HG02642 (cell line): ENCODE measurements at regions not wholly inside any gene's neighbourhood (a gene's known extent, or its start where the extent isn't known, plus 50 kb on each side); places are given as distances from the start of the nearest gene placed in this dataset.

ENCODE experiments used
- ATAC-seq: cut with Tn5 transposase; IDR thresholded peaks from one replicate; pipeline ENCODE4 v1.9.1; 2021; ENCODE audit warnings: mild to moderate bottlenecking; ENCODE audit not compliant: unreplicated experiment, poor library complexity

DNA sequence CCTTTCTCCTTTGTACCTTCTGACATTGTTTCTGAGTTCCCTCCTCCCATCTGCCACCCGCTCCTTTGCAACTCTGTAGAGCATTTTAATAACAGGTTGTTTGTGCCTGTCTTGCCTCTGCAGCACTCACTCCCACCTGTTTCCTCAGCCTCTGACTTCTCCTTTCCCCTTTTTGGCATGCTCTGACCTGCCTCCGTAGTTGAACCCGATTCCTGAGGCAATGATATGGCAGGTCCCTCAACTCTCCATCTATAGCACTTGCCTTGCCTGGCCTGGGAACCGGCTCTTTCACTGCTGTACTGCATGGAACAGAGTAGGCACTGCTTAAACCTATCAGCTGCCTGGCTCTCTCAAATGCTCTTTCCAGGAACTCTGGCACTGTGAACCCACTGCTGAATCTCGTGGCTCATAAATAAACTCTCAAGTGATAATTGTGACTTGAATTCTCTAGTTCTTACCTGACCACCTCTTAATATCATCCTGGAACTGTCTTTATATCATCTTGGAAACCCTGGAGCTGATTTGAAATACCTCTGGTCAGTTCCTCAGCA is 50.3 kb downstream of the UTRN start:
- peak; percentile 28 for ATAC-seq

DNA sequence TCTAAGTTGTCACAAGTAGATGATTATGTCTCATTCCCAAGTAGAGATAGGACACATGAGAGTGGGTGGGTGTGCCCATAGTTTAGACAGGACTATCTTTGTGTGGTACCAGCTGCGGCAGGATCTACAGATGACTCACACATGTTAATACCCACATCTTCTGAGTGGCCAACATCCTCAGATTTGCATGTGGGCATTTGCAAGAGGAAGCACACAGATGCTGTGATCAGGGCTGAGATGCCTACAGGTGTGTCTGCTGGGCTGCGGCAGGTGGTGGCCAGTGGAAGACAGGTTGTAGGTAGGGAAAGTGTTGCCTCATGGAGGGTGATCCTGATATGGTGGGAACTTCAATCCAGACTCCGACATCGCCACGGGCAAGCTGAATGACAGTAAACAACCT is 50.8 kb downstream of the UTRN start:
- peak; percentile 72 for ATAC-seq

DNA sequence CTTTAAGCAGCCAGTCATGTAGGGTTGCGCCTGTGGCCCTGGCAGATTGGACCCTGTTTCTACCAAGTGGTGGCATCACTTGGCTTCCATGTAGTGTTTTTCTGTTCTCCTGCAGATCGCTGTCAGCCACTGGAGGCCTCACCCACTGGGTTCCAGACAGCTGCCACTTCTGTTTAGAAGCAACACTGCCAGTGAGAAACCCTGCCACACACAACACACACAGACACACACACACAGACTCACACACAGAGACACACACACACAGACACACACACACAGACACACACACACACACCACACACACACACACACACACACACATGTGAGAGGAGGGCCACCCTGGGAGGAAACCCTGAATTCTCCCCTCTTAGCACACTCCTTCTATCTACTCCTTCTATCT is 51.8 kb downstream of the UTRN start:
- no peak for ATAC-seq

DNA sequence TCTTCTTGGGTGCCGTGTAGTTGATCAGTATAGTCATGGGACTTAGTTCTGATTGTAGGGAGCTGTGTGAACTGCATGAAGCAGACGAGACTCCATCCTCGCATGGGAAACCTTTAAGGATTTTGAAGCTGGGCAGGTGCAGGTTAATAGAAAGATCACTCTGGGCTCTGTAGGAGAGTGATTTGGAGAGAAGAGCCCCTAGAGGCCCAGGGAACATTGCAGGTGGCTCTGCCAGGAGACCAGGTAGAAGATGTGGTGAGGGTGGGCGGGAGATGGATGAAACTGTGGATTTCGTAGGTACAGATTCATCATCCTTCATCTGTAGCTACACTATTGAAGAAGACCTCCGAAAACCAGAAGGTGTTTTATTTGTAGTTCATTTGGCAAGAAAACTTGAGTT is 53.3 kb downstream of the UTRN start:
- no peak for ATAC-seq

DNA sequence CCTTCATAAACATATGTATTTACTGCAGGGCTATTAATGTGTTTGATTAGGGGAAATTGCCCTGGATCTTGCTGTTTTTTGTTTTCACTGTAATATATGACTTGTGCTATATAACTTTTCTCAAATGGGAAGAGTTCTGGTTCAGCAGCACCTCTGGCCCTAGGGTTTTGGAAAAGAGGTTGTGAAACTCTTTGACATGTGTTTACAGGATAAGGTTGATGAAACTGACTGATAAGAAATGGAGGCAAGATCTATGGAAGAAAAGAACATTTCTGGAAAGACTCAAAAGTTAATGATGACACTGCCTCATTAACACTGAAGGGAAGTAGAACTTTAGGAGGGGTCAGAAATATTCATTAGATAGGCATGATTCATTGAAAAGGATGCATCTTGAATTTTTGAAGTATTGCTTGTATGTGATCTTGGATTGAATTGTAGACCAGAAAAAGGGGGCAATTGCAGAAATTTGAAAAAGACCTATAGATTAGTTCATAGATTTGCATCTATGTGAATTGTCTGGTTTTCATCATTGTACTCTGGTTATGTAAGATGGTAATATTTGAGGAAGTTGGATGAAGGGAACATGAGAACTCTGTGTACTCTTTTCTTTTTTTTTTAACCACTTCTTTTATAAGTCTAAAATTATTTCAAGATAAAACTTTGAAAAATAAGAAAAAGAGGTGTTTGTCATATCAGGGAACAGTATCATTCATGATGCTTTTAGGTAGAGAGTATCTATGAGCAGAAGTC is 54.0 kb downstream of the UTRN start:
- no peak for ATAC-seq

DNA sequence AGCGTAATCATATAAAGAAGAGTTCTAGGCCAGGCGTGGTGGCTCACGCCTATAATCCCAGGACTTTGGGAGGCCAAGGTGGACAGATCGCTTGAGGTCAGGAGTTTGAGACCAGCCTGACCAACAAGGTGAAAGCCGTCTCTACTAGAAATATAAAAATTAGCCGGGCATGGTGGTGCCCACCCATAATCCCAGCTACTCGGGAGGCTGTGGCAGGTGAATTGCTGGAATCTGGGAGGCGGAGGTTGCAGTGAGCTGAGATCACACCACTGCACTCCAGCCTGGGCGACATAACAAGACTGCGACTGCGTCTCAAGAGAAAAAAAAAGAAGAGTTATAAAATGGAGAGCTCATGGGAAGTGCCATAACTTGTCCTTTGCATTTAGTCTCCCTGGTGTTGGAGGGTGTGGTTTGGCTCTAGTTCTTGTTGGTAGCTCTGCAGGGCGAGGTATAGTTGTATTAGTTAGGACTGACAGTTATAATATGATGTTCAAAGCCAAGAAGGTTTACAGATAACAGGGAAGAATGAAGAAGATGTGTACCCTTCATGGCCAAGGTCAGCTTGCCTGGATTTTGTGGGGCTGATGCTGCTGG is 54.8 kb downstream of the UTRN start:
- ATAC-seq, result no peak

DNA sequence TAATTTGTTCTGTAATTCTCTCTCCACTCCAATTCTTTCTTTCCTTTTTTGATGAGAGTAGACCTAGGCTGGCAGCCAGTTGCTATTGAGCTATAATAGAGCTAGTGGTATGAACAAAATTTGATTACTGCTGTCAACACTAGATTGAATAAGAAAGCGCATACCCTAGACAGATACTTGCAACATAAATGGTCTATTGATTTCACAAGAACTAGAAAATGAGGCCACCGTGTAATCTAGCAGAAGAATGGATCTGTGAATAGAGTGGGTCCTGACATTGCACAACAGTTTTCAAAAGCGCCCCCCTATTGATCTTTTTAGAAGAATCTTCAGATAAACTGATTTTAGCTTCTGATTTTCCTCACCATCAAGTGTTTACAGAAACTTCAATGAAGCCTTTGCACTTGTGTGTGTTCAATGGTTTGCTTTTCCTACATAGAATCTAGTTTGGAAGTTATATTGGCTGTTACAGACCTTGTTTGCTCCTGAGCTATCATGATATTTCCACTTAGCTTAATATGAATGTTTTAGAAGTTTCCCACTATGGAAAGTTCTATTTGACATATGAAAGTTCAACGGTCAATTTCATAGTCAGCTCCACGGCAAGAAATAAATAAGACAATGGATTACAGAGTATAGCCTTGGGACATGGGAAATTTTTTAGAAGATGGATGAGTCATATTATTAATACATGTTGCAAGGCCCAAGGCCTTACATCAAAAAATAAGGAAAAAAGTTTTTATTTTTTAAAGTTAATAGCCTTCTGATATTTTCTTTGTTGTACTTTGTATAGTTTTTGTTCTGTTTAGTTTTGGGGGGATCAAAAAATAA is 55.6 kb downstream of the UTRN start:
- ATAC-seq, result no peak

DNA sequence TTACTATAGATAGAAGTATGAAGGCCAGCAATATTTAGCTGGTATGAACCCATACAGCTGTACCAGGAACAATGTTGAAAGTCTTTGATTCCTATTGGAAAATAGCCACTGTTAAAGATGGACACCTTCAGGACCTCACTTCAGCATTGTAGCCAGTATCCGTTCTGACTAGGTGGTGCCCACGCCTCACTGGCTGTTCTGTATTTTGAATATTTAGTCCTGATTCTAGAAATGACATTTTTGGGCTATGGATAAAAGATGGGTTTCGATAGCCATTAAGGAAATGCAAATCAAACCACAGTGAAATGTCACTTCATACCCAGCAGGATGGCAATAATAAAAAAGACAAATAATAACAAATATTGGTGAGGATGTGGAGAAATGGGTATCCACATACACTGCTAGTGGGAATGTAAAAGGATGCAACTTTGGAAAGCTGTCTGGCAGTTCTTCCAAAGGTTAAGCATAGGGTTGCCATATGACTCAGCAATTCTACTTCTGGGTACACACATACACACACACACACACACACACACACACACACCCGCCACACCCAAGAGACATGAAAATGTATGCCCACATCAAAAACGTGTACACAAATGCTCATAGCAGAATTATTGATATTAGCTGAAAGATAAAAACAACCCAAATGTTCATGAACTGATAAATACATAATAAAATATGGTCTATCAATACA is 56.8 kb downstream of the UTRN start:
- peak; percentile 45 for ATAC-seq

DNA sequence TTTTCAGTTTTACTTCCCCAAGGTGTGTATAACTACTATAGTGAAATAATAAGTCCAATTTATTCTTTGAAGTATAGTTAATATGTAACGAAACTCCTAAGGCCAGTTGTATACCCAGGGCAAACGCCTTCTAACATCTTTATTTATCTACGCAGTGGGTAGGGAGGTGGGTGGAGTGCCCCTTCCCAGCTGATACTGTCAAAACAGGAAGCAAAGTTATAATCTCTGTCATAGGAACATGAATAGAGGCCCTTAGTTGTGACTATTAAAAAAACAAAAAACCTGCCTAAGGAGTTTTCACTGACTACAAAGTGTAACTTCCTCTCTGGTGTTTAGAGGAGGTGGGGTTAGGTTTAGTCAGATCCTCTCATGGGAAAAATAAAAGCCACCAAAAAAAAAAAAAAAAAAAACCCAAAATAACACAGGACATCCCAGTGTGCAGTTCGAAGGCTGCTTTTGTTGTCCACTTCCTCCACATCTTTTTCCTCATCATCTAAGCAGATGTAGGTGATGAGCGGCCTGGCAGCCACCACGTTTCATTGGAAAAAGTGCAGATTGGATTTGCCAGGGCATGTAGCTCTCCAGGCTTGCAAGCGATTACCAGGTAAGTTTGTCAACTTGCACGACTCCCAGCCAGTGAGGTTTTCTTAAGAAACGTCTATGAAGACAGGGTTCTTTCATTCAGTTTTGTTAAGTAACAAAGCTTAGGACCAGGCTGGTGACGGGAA is 58.7 kb downstream of the UTRN start:
- peak; percentile 35 for ATAC-seq

DNA sequence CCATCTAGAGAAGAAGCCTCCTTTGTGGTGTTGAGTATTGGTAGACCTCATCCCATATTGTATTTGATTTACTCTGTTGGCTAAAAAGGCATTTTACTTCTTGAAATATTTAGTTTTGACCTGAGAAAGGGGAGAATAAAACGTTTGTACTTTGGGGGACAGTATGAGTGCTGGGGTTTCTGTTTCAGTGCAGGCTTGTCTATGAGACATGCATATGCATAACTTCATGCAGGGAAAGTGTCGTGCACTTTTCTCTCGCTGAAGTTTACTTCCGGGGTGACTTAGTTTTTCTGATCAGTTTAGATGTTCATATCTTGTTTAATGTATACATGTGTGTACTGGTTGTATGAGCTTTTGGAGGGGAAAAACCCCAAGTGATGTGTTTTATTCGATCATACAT is 59.5 kb downstream of the UTRN start:
- ATAC-seq, result peak; percentile 54

DNA sequence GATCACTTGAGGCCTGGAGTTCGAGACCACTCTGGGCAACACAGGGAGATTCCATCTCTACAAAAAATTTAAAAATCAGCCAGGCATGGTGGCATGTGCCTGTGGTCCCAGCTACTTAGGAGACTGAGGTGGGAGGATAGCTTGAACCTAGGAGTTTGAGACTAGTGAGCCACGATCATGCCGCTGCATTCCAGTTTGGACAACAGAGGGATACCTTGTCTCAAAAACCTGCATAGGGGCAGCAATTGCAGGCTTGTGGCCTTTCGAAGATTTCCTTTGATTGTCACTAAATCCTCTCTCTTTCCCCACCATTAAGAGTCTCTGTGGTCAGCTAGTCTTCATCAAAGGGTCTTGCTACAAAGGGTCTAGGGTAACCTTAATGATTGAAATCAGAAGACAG is 60.3 kb downstream of the UTRN start:
- no peak for ATAC-seq

DNA sequence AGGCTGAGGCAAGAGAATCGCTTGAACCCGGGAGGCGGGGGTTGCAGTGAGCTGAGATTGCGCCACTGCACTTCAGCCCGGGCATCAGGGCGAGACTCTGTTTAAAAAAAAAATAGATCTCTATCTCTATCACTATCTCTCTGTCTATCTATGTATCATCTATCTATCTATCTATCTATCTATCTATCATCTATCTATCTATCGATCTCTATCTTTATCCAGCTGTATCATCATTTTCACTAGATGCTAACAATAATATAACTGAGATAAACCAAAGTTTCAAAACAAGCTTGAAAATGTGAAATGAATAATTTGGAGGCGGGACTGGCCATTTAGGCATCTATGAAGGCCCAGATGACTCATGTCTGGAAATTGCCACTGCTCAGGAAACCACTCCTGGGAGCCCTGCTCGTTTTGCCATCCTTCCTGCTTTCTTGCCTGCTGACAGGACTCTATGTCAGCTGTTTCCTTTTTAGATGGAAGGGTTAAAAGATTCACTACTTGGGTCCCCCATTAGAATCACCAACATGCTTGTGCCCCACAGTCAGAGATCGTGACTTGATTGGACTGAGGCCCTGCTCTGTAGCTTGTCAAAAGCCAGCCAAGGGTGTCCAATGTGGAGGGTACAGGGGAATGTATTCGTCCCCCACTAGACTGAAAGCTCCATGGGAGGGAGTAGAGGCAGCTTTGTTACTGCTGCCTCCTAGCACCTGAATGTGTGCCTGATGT is 61.7 kb downstream of the UTRN start:
- no peak for ATAC-seq

DNA sequence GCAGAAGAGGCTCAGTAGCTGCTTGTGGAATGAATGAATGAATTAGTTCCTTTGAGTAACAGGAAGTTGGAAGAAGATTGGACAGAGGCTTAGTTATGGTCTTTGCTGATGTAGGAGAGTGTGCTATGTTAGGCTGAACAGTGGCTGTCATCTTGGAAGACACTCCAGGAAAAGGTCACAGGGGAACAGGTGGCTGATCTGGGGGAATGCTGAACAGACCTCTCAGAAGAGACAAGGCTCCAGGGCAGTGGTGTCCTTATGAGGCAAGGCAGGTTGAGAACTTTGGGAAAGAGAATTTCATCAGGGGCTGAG is 62.3 kb downstream of the UTRN start:
- ATAC-seq, result no peak

DNA sequence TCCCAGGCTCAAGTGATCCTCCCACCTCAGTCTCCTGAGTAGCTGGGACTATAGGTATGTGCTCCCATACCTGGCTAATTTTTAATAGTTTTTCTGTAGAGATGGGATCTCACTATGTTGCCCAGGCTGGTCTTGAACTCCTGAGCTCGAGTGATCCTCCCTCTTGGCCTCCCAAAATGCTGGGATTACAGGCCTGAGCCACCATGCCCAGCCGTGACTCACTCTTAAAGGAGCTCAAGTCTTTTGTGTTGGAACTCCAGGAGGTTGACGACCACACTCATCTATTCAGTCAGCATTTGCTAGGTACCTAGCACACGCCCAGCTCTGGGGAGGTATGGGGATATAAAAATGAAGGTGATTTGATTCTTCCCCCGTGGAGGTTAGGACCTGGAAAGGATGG is 62.8 kb downstream of the UTRN start:
- no peak for ATAC-seq

DNA sequence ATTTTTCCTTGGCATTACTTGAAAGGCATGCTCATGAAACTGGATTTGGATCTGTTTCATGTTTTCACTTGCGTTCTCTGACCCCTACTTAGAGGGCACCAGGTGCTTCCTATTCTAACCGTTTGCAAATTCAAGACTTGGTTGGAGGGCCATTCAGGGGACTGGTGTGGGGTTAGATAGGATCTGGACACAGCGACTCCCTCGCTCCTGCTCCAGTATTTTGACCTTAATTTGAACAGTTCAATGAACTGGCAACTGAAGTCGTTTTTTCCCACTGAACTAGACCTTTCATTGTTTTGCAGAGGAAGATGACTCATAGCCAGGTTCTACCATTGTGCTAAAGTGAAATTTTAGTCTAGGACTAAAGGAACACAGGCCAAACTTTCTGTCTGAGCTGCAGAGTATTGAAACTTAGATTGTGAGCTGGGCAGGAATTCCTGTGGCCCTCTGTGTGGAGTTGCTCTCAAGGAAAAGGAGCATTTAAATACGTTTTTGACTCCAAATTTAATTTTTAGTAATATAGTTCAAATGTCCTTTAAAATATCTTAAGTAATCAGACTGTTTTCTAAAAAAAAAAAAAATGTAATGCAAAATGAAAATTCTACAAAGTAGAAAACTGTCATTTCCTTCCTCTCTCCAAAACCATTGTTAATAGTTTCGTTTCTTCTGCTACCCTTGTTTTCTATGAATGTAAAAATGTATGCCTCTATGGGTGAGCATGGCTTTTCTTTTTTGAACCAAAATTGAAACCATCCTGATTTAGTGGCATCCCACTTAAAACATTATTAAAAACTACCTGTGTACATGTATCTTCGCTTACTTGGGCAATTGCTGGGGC is 64.8 kb downstream of the UTRN start:
- peak; percentile 34 for ATAC-seq

DNA sequence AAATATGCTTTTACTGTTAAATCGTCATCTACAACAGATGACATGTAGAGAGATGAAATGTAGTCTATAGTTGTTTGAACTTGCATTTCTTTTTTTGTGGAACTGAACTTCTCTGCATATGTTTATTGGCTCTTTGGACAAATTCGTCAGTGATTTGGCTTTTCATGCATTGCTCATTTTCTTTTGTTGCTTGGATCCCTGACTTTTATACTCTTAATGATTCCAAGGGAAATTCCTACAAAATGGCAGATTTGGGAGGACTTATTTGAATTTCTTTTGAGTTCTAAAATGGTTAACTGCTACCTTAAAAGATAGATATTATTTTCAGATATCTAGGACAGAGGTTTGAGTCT is 65.4 kb downstream of the UTRN start:
- no peak for ATAC-seq

DNA sequence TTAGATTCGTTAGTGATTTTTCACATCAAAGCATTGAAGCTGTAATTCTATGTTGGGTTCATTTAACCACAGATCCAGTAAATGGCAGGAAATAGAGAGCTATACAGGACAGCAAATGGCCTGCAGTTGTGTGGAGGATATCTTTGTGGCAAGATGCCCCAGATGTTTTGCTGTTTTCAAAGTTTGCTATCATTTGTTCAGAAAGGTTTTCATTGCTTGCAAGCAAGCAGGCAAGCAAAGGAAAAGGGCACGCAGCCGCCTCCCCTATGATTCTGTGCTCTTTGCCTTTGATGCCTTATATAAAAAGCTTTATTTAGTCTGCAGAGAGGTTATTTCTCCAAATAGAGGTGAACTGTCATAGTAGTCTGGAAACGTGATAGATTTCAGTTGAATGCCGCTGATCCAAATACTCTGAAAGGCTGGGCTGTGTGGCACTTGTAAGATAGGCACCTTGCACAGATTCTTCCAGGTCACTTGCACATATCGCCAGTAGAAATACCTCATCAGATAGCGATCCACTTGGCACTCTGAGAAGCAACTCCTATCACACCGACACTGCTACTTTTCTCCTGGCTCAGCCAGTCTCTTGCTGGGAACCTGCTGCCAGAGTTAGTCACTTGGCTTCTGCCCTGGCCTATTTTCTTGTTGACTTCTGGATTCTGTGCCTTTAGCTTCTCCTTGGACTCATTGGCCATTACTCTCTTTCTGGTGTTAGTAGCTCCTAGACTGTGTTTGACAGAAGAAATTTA is 66.4 kb downstream of the UTRN start:
- ATAC-seq, result no peak

DNA sequence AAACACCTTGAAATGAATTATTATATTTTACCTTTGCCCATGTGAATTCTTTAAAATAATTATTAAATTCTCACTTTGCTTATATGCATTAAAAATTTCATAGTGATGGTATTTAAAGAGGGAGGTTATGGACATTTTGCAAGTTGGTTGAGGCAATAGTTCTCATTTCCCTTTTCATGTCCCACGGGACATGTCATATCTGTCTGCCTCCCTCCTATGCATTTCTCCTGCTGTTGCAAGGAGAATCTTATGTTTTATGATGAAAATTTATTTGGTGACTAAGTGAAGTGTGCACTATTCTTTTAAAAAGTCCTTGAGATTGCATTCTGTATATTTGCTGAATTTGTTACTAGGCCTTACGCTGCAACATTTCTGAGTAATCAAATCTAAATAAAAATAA is 67.2 kb downstream of the UTRN start:
- ATAC-seq, result no peak
